H9 (cell line): ENCODE measurements at regions not wholly inside any gene's neighbourhood (a gene's known extent, or its start where the extent isn't known, plus 50 kb on each side); places are given as distances from the start of the nearest gene placed in this dataset.

ENCODE experiments used
- DNase-seq: peaks from one replicate; pipeline ENCODE4 v3.0.0-alpha.2; 2017
- H2AFZ ChIP-seq: one replicate; pipeline ENCODE4 v1.6.1; 2013; ENCODE audit warnings: mild to moderate bottlenecking, low read length, control low read depth, moderate library complexity
- H2AK5ac ChIP-seq: 2 replicates; pipeline ENCODE4 v1.6.1; 2013; ENCODE audit warnings: low read length, control low read depth, mixed read lengths; ENCODE audit not compliant: insufficient read length
- H2BK120ac ChIP-seq: one replicate; pipeline ENCODE4 v1.6.1; 2013; ENCODE audit warnings: low read depth, mild to moderate bottlenecking, low read length, control low read depth, inconsistent platforms; ENCODE audit not compliant: poor library complexity, severe bottlenecking
- H2BK12ac ChIP-seq: 2 replicates; pipeline ENCODE4 v1.6.1; 2013; ENCODE audit warnings: low read length, control low read depth, mixed read lengths, low read depth; ENCODE audit not compliant: insufficient read length
- H2BK15ac ChIP-seq: 2 replicates; pipeline ENCODE4 v1.6.1; 2013; ENCODE audit warnings: low read depth, low read length, control low read depth
- H2BK20ac ChIP-seq: one replicate; pipeline ENCODE4 v1.6.1; 2013; ENCODE audit warnings: low read depth, mild to moderate bottlenecking, low read length, control low read depth, inconsistent platforms; ENCODE audit not compliant: poor library complexity, severe bottlenecking
- H2BK5ac ChIP-seq: 2 replicates; pipeline ENCODE4 v1.6.1; 2013; ENCODE audit warnings: low read length, control low read depth, mixed read lengths; ENCODE audit not compliant: insufficient read length
- H3K14ac ChIP-seq: 2 replicates; pipeline ENCODE4 v1.6.1; 2013; ENCODE audit warnings: low read length, control low read depth; ENCODE audit not compliant: insufficient read depth
- H3K18ac ChIP-seq: 2 replicates; pipeline ENCODE4 v1.6.1; 2013; ENCODE audit warnings: low read depth, mild to moderate bottlenecking, mixed read lengths, low read length, control low read depth; ENCODE audit not compliant: insufficient read length
- H3K23ac ChIP-seq: 2 replicates; pipeline ENCODE4 v1.6.1; 2013; ENCODE audit warnings: low read length, control low read depth, mixed read lengths, low read depth; ENCODE audit not compliant: insufficient read length
- H3K23me2 ChIP-seq: 2 replicates; pipeline ENCODE4 v1.6.1; 2013; ENCODE audit warnings: low read depth, mild to moderate bottlenecking, mixed read lengths, low read length, control low read depth; ENCODE audit not compliant: insufficient read length, poor library complexity, severe bottlenecking
- H3K27ac ChIP-seq: 2 replicates; pipeline ENCODE4 v1.5.1; 2013; ENCODE audit warnings: low read length, control low read depth, mixed read lengths, low read depth; ENCODE audit not compliant: insufficient read length
- H3K27me3 ChIP-seq: 2 replicates; pipeline ENCODE4 v1.6.1; 2013; ENCODE audit warnings: low read length, control low read depth, inconsistent platforms; ENCODE audit not compliant: insufficient read depth
- H3K4ac ChIP-seq: 2 replicates; pipeline ENCODE4 v1.6.1; 2013; ENCODE audit warnings: low read depth, mild to moderate bottlenecking, control low read depth, inconsistent platforms, low read length, moderate library complexity
- H3K4me1 ChIP-seq: 2 replicates; pipeline ENCODE4 v1.6.1; 2013; ENCODE audit warnings: low read length, control low read depth, inconsistent platforms; ENCODE audit not compliant: insufficient read depth
- H3K4me2 ChIP-seq: 2 replicates; pipeline ENCODE4 v1.6.1; 2013; ENCODE audit warnings: low read length, control low read depth, mixed read lengths; ENCODE audit not compliant: insufficient read length, insufficient read depth
- H3K56ac ChIP-seq: 2 replicates; pipeline ENCODE4 v1.6.1; 2013; ENCODE audit warnings: low read depth, mild to moderate bottlenecking, mixed read lengths, low read length, control low read depth; ENCODE audit not compliant: insufficient read length
- H3K79me1 ChIP-seq: 2 replicates; pipeline ENCODE4 v1.6.1; 2013; ENCODE audit warnings: low read depth, mild to moderate bottlenecking, moderate library complexity, low read length, control low read depth, inconsistent platforms; ENCODE audit not compliant: insufficient read depth, poor library complexity, severe bottlenecking
- H3K79me2 ChIP-seq: 2 replicates; pipeline ENCODE4 v1.6.1; 2013; ENCODE audit warnings: low read length, control low read depth, inconsistent platforms; ENCODE audit not compliant: insufficient read depth
- H3K9ac ChIP-seq: 2 replicates; pipeline ENCODE4 v1.6.1; 2013; ENCODE audit warnings: low read length, control low read depth, mixed read lengths; ENCODE audit not compliant: insufficient read length; ENCODE audit errors: extremely low read depth
- H3K9me3 ChIP-seq: one replicate; pipeline ENCODE4 v1.6.1; 2013; ENCODE audit warnings: low read depth, low read length, inconsistent platforms; ENCODE audit not compliant: control insufficient read depth
- H3T11ph ChIP-seq: one replicate; pipeline ENCODE4 v1.6.1; 2013; ENCODE audit warnings: mild to moderate bottlenecking, low read length, control low read depth, inconsistent platforms
- H4K20me1 ChIP-seq: one replicate; pipeline ENCODE4 v1.6.1; 2013; ENCODE audit not compliant: control insufficient read depth, insufficient read length, insufficient read depth
- H4K5ac ChIP-seq: 2 replicates; pipeline ENCODE4 v1.6.1; 2013; ENCODE audit warnings: low read depth, mild to moderate bottlenecking, mixed read lengths, low read length, control low read depth; ENCODE audit not compliant: insufficient read length
- H4K8ac ChIP-seq: replicated peaks from 2 replicates; pipeline ENCODE4 v1.6.1; 2013; ENCODE audit warnings: low read length, control low read depth, mixed read lengths, low read depth; ENCODE audit not compliant: insufficient read length
- H4K91ac ChIP-seq: 2 replicates; pipeline ENCODE4 v1.6.1; 2013; ENCODE audit warnings: low read depth, mild to moderate bottlenecking, moderate library complexity, mixed read lengths, low read length, control low read depth; ENCODE audit not compliant: insufficient read length
- H3K27ac Mint-ChIP-seq, 3 experiments: 2 replicates in 2 of 3; 3 replicates in 1 of 3; pipeline ENCODE4 v1.8.0; 2020 to 2021; ENCODE audit warnings: mixed read lengths in 3 of 3, mild to moderate bottlenecking in 1 of 3, moderate library complexity in 1 of 3
- H3K27me3 Mint-ChIP-seq: 2 replicates; pipeline ENCODE4 v1.8.0; 2021; ENCODE audit warnings: low read depth, mild to moderate bottlenecking, moderate library complexity, mixed read lengths
- H3K36me3 Mint-ChIP-seq, 3 experiments: 2 replicates in 2 of 3; 3 replicates in 1 of 3; pipeline ENCODE4 v1.8.0; 2020 to 2021; ENCODE audit warnings: low read depth in 3 of 3, mixed read lengths in 3 of 3; ENCODE audit not compliant: insufficient read depth in 1 of 3
- H3K4me1 Mint-ChIP-seq, 2 experiments: 2 replicates each; pipeline ENCODE4 v1.8.0; 2020; ENCODE audit warnings: mixed read lengths in 2 of 2
- H3K4me3 Mint-ChIP-seq, 2 experiments: 2 replicates in 1 of 2; 3 replicates in 1 of 2; pipeline ENCODE4 v1.8.0; 2020 to 2021; ENCODE audit warnings: mild to moderate bottlenecking in 2 of 2, mixed read lengths in 2 of 2, moderate library complexity in 1 of 2
- H3K9me3 Mint-ChIP-seq, 2 experiments: 2 replicates in 1 of 2; 3 replicates in 1 of 2; pipeline ENCODE4 v1.8.0; 2020; ENCODE audit warnings: mild to moderate bottlenecking in 2 of 2, mixed read lengths in 2 of 2, moderate library complexity in 1 of 2
- WGBS: extraction: QIAGEN DNeasy Blood & Tissue Kit; methylation state at CpG from one replicate; pipeline ENCODE4 v1.1.7; 2013; ENCODE audit warnings: missing lambda C conversion rate, low lambda C conversion rate, mixed read lengths; ENCODE audit not compliant: insufficient read length; ENCODE audit errors: extremely low coverage; 5-methylcytosine and 5-hydroxymethylcytosine counted together
- TF ChIP-seq, protein P1 (sequence below): fragments of 200-600 bp; sonication (generic); conservative IDR thresholded peaks from 3 replicates; pipeline ENCODE4 v1.8.0; 2021; ENCODE audit warnings: antibody characterized with exemption, mild to moderate bottlenecking

- no peak overlapping the region for H2BK5ac ChIP-seq
- no peaks in the 10 kb centered on the region for H3K79me1 ChIP-seq
- H3K4me1 ChIP-seq = no peaks in the 10 kb centered on the region
- H3K4me1 Mint-ChIP-seq = no peaks in the 10 kb centered on the region
- H3K9me3 ChIP-seq = no peaks in the 10 kb centered on the region
- no peak overlapping the region for H3K9ac ChIP-seq
- no peak overlapping the region for H4K91ac ChIP-seq
- H4K20me1 ChIP-seq = no peaks in the 10 kb centered on the region
- TF ChIP-seq, protein P1, sequence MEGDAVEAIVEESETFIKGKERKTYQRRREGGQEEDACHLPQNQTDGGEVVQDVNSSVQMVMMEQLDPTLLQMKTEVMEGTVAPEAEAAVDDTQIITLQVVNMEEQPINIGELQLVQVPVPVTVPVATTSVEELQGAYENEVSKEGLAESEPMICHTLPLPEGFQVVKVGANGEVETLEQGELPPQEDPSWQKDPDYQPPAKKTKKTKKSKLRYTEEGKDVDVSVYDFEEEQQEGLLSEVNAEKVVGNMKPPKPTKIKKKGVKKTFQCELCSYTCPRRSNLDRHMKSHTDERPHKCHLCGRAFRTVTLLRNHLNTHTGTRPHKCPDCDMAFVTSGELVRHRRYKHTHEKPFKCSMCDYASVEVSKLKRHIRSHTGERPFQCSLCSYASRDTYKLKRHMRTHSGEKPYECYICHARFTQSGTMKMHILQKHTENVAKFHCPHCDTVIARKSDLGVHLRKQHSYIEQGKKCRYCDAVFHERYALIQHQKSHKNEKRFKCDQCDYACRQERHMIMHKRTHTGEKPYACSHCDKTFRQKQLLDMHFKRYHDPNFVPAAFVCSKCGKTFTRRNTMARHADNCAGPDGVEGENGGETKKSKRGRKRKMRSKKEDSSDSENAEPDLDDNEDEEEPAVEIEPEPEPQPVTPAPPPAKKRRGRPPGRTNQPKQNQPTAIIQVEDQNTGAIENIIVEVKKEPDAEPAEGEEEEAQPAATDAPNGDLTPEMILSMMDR = no peak
- H2BK20ac ChIP-seq = no peak overlapping the region
- H4K8ac ChIP-seq = no peak overlapping the region
- no peak overlapping the region for H3T11ph ChIP-seq
- H3K23me2 ChIP-seq = no peaks in the 10 kb centered on the region
- no peak overlapping the region; a peak in 1 of 7 replicates for H3K27ac Mint-ChIP-seq
- no peak overlapping the region for H3K18ac ChIP-seq
- H2BK120ac ChIP-seq = no peak overlapping the region
- H3K27me3 Mint-ChIP-seq = no peaks in the 10 kb centered on the region; the same call in 1 of the 2 replicates
- H3K4me3 Mint-ChIP-seq = no peak overlapping the region
- no peak overlapping the region for H2BK12ac ChIP-seq
- no peak overlapping the region for H3K14ac ChIP-seq
- no CpG with 5 or more reads among the region's 1 CpG for WGBS
- no peak overlapping the region for H2AFZ ChIP-seq
- H3K4me2 ChIP-seq = no peak overlapping the region
- H3K56ac ChIP-seq = no peak overlapping the region
- H2AK5ac ChIP-seq = no peak overlapping the region
- no peak overlapping the region for H4K5ac ChIP-seq
- H2BK15ac ChIP-seq = no peak overlapping the region
- H3K23ac ChIP-seq = no peak overlapping the region
- peaks cover under 1 to 1% of the 10 kb centered on the region in 2 experiments; a peak in 3 of 5 replicates for H3K9me3 Mint-ChIP-seq
- no peaks in the 10 kb centered on the region for H3K27me3 ChIP-seq
- H3K79me2 ChIP-seq = no peaks in the 10 kb centered on the region; the same call in 1 of the 2 replicates
- no peak for DNase-seq
- peaks cover under 1 to 3% (median 3%) of the 10 kb centered on the region in 3 experiments; a peak in 4 of 7 replicates for H3K36me3 Mint-ChIP-seq
- H3K4ac ChIP-seq = no peak overlapping the region
- no peak overlapping the region for H3K27ac ChIP-seq
These were observed 410.3 kb downstream of the NEBL start for GRCh38 chr10:20486791-20487190.
